ENCODE measurements at regions not wholly inside any gene's neighbourhood (a gene's known extent, or its start where the extent isn't known, plus 50 kb on each side); places are given as distances from the start of the nearest gene placed in this dataset.

- no peak for TF ChIP-seq CTCF (conservative IDR thresholded peaks at IDR 0.05; ENCODE audit: low read depth in 2 of 2)
- no peak for TF ChIP-seq REST (IDR thresholded peaks at IDR 0.05; ENCODE audit: unreplicated experiment)
- no peak for TF ChIP-seq EZH2 (IDR thresholded peaks at IDR 0.05; ENCODE audit: low read depth, unreplicated experiment)
- no peak for TF ChIP-seq POLR2AphosphoS5 (IDR thresholded peaks at IDR 0.05; ENCODE audit: low read depth)
- no peak for TF ChIP-seq ZNF331 (CRISPR knock-in tag; IDR thresholded peaks at IDR 0.05; ENCODE audit: low read depth)
These were observed 63.5 kb upstream of the SERP2 start for GRCh38 chr13:44309794-44310757.
